GM21360 (cell line): ENCODE measurements at regions not wholly inside any gene's neighbourhood (a gene's known extent, or its start where the extent isn't known, plus 50 kb on each side); places are given as distances from the start of the nearest gene placed in this dataset.
"Not testable (repeated sequence)": the region's sequence is repeated elsewhere in the genome, so short reads cannot be mapped to it uniquely, and the experiment has no call there.

Experiments used
- ATAC-seq: cut with Tn5 transposase; IDR thresholded peaks from one replicate; pipeline ENCODE4 v1.9.1; 2021; ENCODE audit warnings: mild to moderate bottlenecking, moderate library complexity; ENCODE audit not compliant: unreplicated experiment

GRCh38 chr2:126952216-126952615, 53.5 kb downstream of the TEX51 start:
- ATAC-seq = no peak

- no peak for ATAC-seq
These were observed 54.8 kb downstream of the TEX51 start for GRCh38 chr2:126953483-126953882.

- ATAC-seq = no peak
These were observed 56.1 kb downstream of the TEX51 start for GRCh38 chr2:126954831-126955230.

- not testable (repeated sequence) for ATAC-seq
These were observed 58.1 kb downstream of the TEX51 start for GRCh38 chr2:126956773-126957172.

GRCh38 chr2:126963390-126963789, 64.7 kb downstream of the TEX51 start:
- ATAC-seq = no peak

- no peak for ATAC-seq
These were observed 67.9 kb downstream of the TEX51 start for GRCh38 chr2:126966601-126967000.

GRCh38 chr2:126970583-126970982, 71.9 kb downstream of the TEX51 start:
- no peak for ATAC-seq

- ATAC-seq = no peak
These were observed 72.4 kb downstream of the TEX51 start for GRCh38 chr2:126971162-126971480.

GRCh38 chr2:126971481-126972278, 73.0 kb downstream of the TEX51 start:
- ATAC-seq = peak; percentile 93

- no peak for ATAC-seq
These were observed 73.6 kb downstream of the TEX51 start for GRCh38 chr2:126972279-126972626.

GRCh38 chr2:126973745-126974144, 75.1 kb downstream of the TEX51 start:
- ATAC-seq = no peak

GRCh38 chr2:126975671-126976655, 77.3 kb downstream of the TEX51 start:
- ATAC-seq = no peak

- ATAC-seq = no peak
These were observed 78.1 kb downstream of the TEX51 start for GRCh38 chr2:126976721-126977328.

GRCh38 chr2:126978333-126978732, 79.6 kb downstream of the TEX51 start:
- no peak for ATAC-seq

GRCh38 chr2:126979039-126980003, 80.6 kb downstream of the TEX51 start:
- ATAC-seq = no peak

GRCh38 chr2:126981476-126981875, 82.8 kb downstream of the TEX51 start:
- no peak for ATAC-seq

GRCh38 chr2:126982935-126983334, 84.2 kb downstream of the TEX51 start:
- ATAC-seq = no peak

GRCh38 chr2:126986631-126987187, 88.0 kb downstream of the TEX51 start:
- no peak for ATAC-seq

GRCh38 chr2:126988482-126988881, 89.8 kb downstream of the TEX51 start:
- ATAC-seq = no peak

- not testable (repeated sequence) for ATAC-seq
These were observed 90.4 kb downstream of the TEX51 start for GRCh38 chr2:126989064-126989463.
